Stomach (tissue), 8 donors: ENCODE measurements at regions not wholly inside any gene's neighbourhood (a gene's known extent, or its start where the extent isn't known, plus 50 kb on each side); places are given as distances from the start of the nearest gene placed in this dataset.

Source experiments
- DNase-seq, 2 donors: peaks; one replicate each; pipeline versions ENCODE4 v3.0.0 to v3.0.0-alpha.2; 2013 to 2019
- H3K27ac ChIP-seq, 5 donors: fragments of 200-600 bp in 4 of 5; sonication (generic) in 4 of 5; one replicate each; pipeline ENCODE4 v1.5.1; 2013 to 2019; ENCODE audit warnings: mild to moderate bottlenecking in 1 of 5, moderate library complexity in 1 of 5
- H3K27me3 ChIP-seq, 3 donors: fragments of 200-600 bp; sonication (generic); one replicate each; pipeline ENCODE4 v1.5.1; 2017 to 2019; ENCODE audit warnings: mixed run types in 1 of 3
- H3K36me3 ChIP-seq, 4 donors: fragments of 200-600 bp; sonication (generic); 1 replicate in 3 of 4; 2 replicates in 1 of 4; pipeline ENCODE4 v1.5.1; 2016 to 2019
- H3K4me1 ChIP-seq, 4 donors: fragments of 200-600 bp; sonication (generic); one replicate each; pipeline ENCODE4 v1.5.1; 2016 to 2019
- H3K4me3 ChIP-seq, 4 donors: fragments of 200-600 bp; sonication (generic) in 3 of 4; one replicate each; pipeline ENCODE4 v1.5.1; 2016 to 2019; ENCODE audit warnings: mild to moderate bottlenecking in 1 of 4
- H3K9me3 ChIP-seq, 4 donors: fragments of 200-600 bp; sonication (generic); one replicate each; pipeline ENCODE4 v1.5.1; 2016 to 2019
- CTCF ChIP-seq, 7 experiments: fragments of 450-650 bp in 4 of 7; fragments of 200-600 bp in 3 of 7; sonication (generic) in 3 of 7; IDR thresholded peaks; one replicate each; pipeline ENCODE4 v1.5.1; 2016 to 2019; ENCODE audit warnings: antibody characterized with exemption in 7 of 7, control low read depth in 2 of 7, mild to moderate bottlenecking in 1 of 7
- EP300 ChIP-seq: sonication (generic); formaldehyde crosslinking; IDR thresholded peaks from one replicate; pipeline ENCODE4 v1.6.1; 2017; ENCODE audit warnings: antibody characterized with exemption
- POLR2A ChIP-seq, 4 donors: fragments of 450-650 bp; IDR thresholded peaks; one replicate each; pipeline ENCODE4 v1.6.1; 2016; ENCODE audit warnings: antibody characterized with exemption in 4 of 4, control low read depth in 2 of 4, mild to moderate bottlenecking in 1 of 4, moderate library complexity in 1 of 4
- POLR2AphosphoS5 ChIP-seq, 3 donors: sonication (generic); formaldehyde crosslinking; IDR thresholded peaks; one replicate each; pipeline ENCODE4 v1.6.1; 2016; ENCODE audit warnings: antibody characterized with exemption in 3 of 3
- WGBS, 5 donors: extraction: QIAGEN DNeasy Blood & Tissue Kit in 3 of 5; methylation state at CpG; one replicate each; pipeline versions ENCODE4 v1.1.5 to v1.1.7; 2013 to 2018; 5-methylcytosine and 5-hydroxymethylcytosine counted together
- intact Hi-C: fragments of 100-400 bp; cut with DNase I; formaldehyde crosslinking; loops from one replicate; pipeline ENCODE4 v1.15.1; 2023; ENCODE audit warnings: low total_unique reads
- donor health status: healthy with polysubstance abuse.
- donor health status: Bipolar disorder and iron deficiency.
- donor health status: healthy.

GRCh38 chr2:64769392-64770044 is 115.8 kb upstream of the SERTAD2 start:
- no peak for TF ChIP-seq POLR2A (IDR thresholded peaks at IDR 0.05)
- TF ChIP-seq EP300 = no peak
- TF ChIP-seq CTCF (IDR thresholded peaks at IDR 0.05) = no peak
- no peak for TF ChIP-seq POLR2AphosphoS5 (IDR thresholded peaks at IDR 0.05)
- no peak for DNase-seq
- Histone ChIP-seq H3K4me1 (peaks cover 15 to 48% (median 28%) of the 10 kb centered on the region in 4 donors), H3K9me3 (no peaks in the 10 kb centered on the region), H3K4me3 (no peak overlapping the region), H3K36me3 (no peaks in the 10 kb centered on the region), H3K27me3 (no peaks in the 10 kb centered on the region), H3K27ac (peak overlapping the region in 3 of 5 donors; percentile 6 to 99 (median 13))
- intact Hi-C loops = loop anchor here (10.0 kb wide), 1 partner anchor 95 kb away; no protein-coding TSS in a partner anchor
- WGBS, 5 donors = 17 to 46% (median 34%) methylated on average over 6 of the region's 6 CpGs

- peaks cover 0 to 3% (median 1%) of the 10 kb centered on the region in 4 donors for H3K9me3 ChIP-seq
- peak overlapping the region in 2 of 5 donors; percentile 6 to 31 for H3K27ac ChIP-seq
- no peak for DNase-seq
- peaks cover 15 to 41% (median 27%) of the 10 kb centered on the region in 4 donors for H3K4me1 ChIP-seq
- H3K27me3 ChIP-seq = no peaks in the 10 kb centered on the region
- intact Hi-C loops = loop anchor here (10.0 kb wide), 1 partner anchor 95 kb away; no protein-coding TSS in a partner anchor
- no peak overlapping the region for H3K4me3 ChIP-seq
- H3K36me3 ChIP-seq = no peaks in the 10 kb centered on the region
- no peak for TF ChIP-seq CTCF (IDR thresholded peaks at IDR 0.05)
- TF ChIP-seq POLR2A (IDR thresholded peaks at IDR 0.05) = no peak
- TF ChIP-seq EP300 = no peak
- TF ChIP-seq POLR2AphosphoS5 (IDR thresholded peaks at IDR 0.05) = no peak
- 47 to 67% (median 62%) methylated on average over 2 of the region's 2 CpGs for WGBS, 5 donors
Measured at GRCh38 chr2:64770137-64770780, 116.5 kb upstream of the SERTAD2 start.

GRCh38 chr2:64770781-64771334 is 117.1 kb upstream of the SERTAD2 start:
- Histone ChIP-seq H3K36me3 (no peaks in the 10 kb centered on the region), H3K27ac (no peak overlapping the region), H3K4me1 (peaks cover 15 to 39% (median 26%) of the 10 kb centered on the region in 4 donors), H3K4me3 (no peak overlapping the region), H3K27me3 (no peaks in the 10 kb centered on the region), H3K9me3 (peaks cover 0 to 9% (median 7%) of the 10 kb centered on the region in 4 donors)
- peak in 1 of 2 donors; percentile 66 for DNase-seq
- no peak for TF ChIP-seq POLR2A (IDR thresholded peaks at IDR 0.05)
- TF ChIP-seq POLR2AphosphoS5 (IDR thresholded peaks at IDR 0.05) = no peak
- TF ChIP-seq EP300 = no peak
- no peak for TF ChIP-seq CTCF (IDR thresholded peaks at IDR 0.05)
- intact Hi-C loops = loop anchor here (10.0 kb wide), 1 partner anchor 94 kb away; no protein-coding TSS in a partner anchor
- WGBS, 5 donors = 63 to 83% (median 78%) methylated on average over 5 of the region's 5 CpGs

- Histone ChIP-seq H3K27ac (no peak overlapping the region), H3K9me3 (peaks cover 0 to 11% (median 8%) of the 10 kb centered on the region in 4 donors), H3K27me3 (no peaks in the 10 kb centered on the region), H3K36me3 (no peaks in the 10 kb centered on the region), H3K4me1 (peaks cover 15 to 31% (median 24%) of the 10 kb centered on the region in 4 donors), H3K4me3 (no peak overlapping the region)
- no peak for DNase-seq
- intact Hi-C loops = loop anchor here (10.0 kb wide), 1 partner anchor 93 kb away; no protein-coding TSS in a partner anchor
- 79 to 94% (median 83%) methylated on average over 1 of the region's 1 CpG for WGBS, 5 donors
- TF ChIP-seq CTCF (IDR thresholded peaks at IDR 0.05) (no peak), EP300 (no peak), POLR2A (IDR thresholded peaks at IDR 0.05) (no peak), POLR2AphosphoS5 (IDR thresholded peaks at IDR 0.05) (no peak)
Measured at GRCh38 chr2:64771737-64772136, 118.0 kb upstream of the SERTAD2 start.
